ENCODE measurements at regions not wholly inside any gene's neighbourhood (a gene's known extent, or its start where the extent isn't known, plus 50 kb on each side); places are given as distances from the start of the nearest gene placed in this dataset.

DNA sequence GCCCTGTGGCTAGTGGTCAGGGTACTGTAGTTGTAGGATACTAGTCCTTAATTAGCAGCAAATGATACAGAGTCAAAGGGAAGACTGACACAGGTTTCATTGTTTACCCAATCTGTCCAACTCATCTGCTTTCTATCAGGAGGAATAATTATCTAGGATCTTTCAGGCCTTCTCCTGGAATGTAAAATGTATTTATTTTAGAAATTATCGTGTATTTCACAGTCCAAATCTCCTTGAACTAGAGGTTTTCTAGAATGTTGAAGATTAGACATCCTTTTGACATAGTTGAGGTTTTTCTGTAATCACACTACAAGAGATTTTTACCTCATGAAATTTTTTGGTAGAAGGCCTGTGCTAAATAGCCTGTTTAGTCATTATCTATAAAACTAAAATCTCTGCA is 1694.8 kb upstream of the PCDH20 start:
- TF ChIP-seq, protein P1, sequence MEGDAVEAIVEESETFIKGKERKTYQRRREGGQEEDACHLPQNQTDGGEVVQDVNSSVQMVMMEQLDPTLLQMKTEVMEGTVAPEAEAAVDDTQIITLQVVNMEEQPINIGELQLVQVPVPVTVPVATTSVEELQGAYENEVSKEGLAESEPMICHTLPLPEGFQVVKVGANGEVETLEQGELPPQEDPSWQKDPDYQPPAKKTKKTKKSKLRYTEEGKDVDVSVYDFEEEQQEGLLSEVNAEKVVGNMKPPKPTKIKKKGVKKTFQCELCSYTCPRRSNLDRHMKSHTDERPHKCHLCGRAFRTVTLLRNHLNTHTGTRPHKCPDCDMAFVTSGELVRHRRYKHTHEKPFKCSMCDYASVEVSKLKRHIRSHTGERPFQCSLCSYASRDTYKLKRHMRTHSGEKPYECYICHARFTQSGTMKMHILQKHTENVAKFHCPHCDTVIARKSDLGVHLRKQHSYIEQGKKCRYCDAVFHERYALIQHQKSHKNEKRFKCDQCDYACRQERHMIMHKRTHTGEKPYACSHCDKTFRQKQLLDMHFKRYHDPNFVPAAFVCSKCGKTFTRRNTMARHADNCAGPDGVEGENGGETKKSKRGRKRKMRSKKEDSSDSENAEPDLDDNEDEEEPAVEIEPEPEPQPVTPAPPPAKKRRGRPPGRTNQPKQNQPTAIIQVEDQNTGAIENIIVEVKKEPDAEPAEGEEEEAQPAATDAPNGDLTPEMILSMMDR (IDR thresholded peaks at IDR 0.05; ENCODE audit: unreplicated experiment) = no peak
- no peaks in the 10 kb centered on the region for H3K36me3 Mint-ChIP-seq (ENCODE audit: insufficient read depth)
- H3K9me3 Mint-ChIP-seq (ENCODE audit: low read depth) = no peaks in the 10 kb centered on the region

DNA sequence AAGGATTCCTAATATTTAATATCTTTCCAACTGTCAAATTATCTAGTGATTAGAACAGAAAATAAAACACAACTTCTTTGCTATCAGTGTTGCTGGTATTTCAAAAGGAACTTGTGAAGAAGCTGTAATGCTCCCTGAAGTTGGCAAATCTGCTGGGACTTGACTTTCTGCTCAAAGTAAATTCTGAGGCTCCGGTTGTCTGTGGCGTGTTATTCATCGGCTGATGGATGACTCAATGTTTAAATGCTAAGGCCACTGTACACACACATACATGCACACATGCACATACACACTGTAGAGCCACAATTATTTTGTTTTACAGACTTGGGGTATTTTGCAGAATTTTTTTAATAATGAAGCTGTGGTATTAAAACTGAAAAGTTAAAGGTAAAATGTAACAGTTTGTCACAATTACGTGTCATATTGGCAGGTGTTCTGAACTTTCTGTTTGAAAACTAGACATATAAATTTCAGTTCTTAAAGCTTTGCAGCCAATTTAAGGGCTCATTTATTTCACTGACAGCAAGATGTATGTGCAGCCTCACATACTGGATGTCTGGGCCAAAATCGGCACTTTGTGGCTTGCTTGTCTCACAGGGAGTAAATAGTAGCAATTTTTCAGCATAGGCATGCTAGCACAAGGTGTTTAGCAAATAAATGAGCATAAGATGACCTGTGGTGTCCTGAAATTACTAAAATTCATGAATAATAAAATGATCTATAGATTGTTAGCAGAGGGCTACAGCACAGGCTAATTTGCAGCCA is 1691.7 kb upstream of the PCDH20 start:
- H3K36me3 Mint-ChIP-seq (ENCODE audit: insufficient read depth) = no peaks in the 10 kb centered on the region
- TF ChIP-seq, protein P1 (IDR thresholded peaks at IDR 0.05; ENCODE audit: unreplicated experiment) = no peak
- no peak for DNase-seq (ENCODE audit: low spot score, unreplicated experiment)
- H3K27ac Mint-ChIP-seq = no peak overlapping the region
- H3K4me3 Mint-ChIP-seq (ENCODE audit: low read depth) = no peak overlapping the region
- no peaks in the 10 kb centered on the region for H3K4me1 Mint-ChIP-seq (ENCODE audit: low read depth)
- H3K27me3 Mint-ChIP-seq = no peaks in the 10 kb centered on the region
- H3K9me3 Mint-ChIP-seq (ENCODE audit: low read depth) = no peaks in the 10 kb centered on the region

More for the DNA sequence above, 1694.8 kb upstream of the PCDH20 start:
- DNase-seq (ENCODE audit: low spot score, unreplicated experiment) = no peak
- Mint-ChIP-seq H3K4me3 (ENCODE audit: low read depth) (no peak overlapping the region), H3K4me1 (ENCODE audit: low read depth) (no peaks in the 10 kb centered on the region), H3K27ac (no peak overlapping the region), H3K27me3 (no peaks in the 10 kb centered on the region)

DNA sequence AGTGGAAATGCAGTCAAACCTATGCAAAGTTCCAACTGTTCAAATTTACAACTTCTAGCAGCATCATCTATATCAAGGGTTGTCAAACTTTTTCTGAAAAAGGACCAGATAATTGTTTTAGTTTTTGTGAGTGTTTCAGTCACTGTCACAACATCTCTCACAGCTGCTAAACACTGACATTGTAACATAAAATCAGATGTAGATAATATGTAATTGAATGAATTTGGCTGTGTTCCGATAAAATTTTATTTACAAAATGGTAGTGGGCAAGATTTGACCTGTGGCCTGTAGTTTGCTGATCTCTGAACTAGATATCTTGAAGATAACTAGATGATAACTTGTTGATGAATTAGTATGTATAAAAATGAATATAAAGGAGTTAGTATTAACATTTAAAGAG is 1679.1 kb upstream of the PCDH20 start:
- no peak overlapping the region for H3K27ac Mint-ChIP-seq
- H3K4me1 Mint-ChIP-seq (ENCODE audit: low read depth) = no peaks in the 10 kb centered on the region
- no peaks in the 10 kb centered on the region for H3K36me3 Mint-ChIP-seq (ENCODE audit: insufficient read depth)
- no peaks in the 10 kb centered on the region for H3K27me3 Mint-ChIP-seq
- no peak for DNase-seq (ENCODE audit: low spot score, unreplicated experiment)
- no peak overlapping the region for H3K4me3 Mint-ChIP-seq (ENCODE audit: low read depth)
- TF ChIP-seq, protein P1 (IDR thresholded peaks at IDR 0.05; ENCODE audit: unreplicated experiment) = no peak
- peaks cover 3% of the 10 kb centered on the region for H3K9me3 Mint-ChIP-seq (ENCODE audit: low read depth)

DNA sequence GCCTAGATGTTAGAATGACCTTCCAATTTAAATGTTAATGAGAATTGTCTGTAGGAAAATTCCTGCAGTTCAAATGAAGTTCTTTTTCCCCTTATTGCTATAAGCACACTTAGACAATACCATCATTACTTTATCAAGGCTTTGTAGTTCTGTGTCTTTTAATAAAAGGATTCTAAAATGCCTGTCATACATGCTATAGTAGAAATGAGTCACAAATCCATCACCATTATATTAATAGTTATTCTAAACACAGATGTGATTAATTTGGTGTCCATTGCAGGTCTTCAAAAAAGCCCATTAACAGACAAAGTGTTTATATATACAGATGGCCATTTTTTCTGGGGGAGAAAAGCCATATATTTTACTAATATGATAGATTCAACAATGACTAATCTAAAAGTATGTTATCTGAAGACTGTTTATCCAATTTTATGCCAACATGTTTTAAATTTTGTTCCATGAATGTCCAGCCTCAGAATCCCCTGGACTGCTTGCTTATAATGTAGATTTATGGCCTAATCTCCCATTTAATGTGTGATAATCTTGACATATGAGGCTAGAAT is 1678.3 kb upstream of the PCDH20 start:
- no peaks in the 10 kb centered on the region for H3K36me3 Mint-ChIP-seq (ENCODE audit: insufficient read depth)
- no peaks in the 10 kb centered on the region for H3K4me1 Mint-ChIP-seq (ENCODE audit: low read depth)
- H3K27me3 Mint-ChIP-seq = no peaks in the 10 kb centered on the region
- TF ChIP-seq, protein P1 (IDR thresholded peaks at IDR 0.05; ENCODE audit: unreplicated experiment) = no peak
- H3K9me3 Mint-ChIP-seq (ENCODE audit: low read depth) = no peaks in the 10 kb centered on the region
- DNase-seq (ENCODE audit: low spot score, unreplicated experiment) = no peak
- no peak overlapping the region for H3K4me3 Mint-ChIP-seq (ENCODE audit: low read depth)
- no peak overlapping the region for H3K27ac Mint-ChIP-seq

DNA sequence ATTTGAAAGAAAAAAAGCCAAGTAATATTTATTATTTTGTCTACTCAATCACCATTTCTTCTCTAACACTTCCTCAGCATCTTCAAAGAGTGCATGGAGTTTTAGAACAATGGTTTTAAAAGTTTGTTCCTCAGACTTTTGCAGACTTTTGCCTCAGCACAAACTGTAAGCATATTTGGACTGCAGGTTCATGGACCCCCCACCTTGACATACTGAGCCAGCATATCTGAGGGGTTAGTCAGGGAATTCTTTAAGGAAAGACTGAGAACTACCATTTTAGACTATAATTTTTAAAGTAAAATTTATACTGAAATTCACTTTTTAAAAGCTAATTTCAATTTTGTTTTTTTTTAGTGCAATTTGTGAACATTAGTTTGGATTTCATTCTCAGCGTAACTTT is 1676.8 kb upstream of the PCDH20 start:
- TF ChIP-seq, protein P1 (IDR thresholded peaks at IDR 0.05; ENCODE audit: unreplicated experiment) = no peak
- H3K27me3 Mint-ChIP-seq = no peaks in the 10 kb centered on the region
- no peak for DNase-seq (ENCODE audit: low spot score, unreplicated experiment)
- no peaks in the 10 kb centered on the region for H3K36me3 Mint-ChIP-seq (ENCODE audit: insufficient read depth)
- H3K9me3 Mint-ChIP-seq (ENCODE audit: low read depth) = no peaks in the 10 kb centered on the region
- no peak overlapping the region for H3K4me3 Mint-ChIP-seq (ENCODE audit: low read depth)
- no peak overlapping the region for H3K27ac Mint-ChIP-seq
- H3K4me1 Mint-ChIP-seq (ENCODE audit: low read depth) = no peaks in the 10 kb centered on the region
